EL (cell line): ENCODE measurements at regions not wholly inside any gene's neighbourhood (a gene's known extent, or its start where the extent isn't known, plus 50 kb on each side); places are given as distances from the start of the nearest gene placed in this dataset.

Experiments used
- DNase-seq: peaks from one replicate; pipeline ENCODE4 v3.0.0-alpha.2; 2016

DNA sequence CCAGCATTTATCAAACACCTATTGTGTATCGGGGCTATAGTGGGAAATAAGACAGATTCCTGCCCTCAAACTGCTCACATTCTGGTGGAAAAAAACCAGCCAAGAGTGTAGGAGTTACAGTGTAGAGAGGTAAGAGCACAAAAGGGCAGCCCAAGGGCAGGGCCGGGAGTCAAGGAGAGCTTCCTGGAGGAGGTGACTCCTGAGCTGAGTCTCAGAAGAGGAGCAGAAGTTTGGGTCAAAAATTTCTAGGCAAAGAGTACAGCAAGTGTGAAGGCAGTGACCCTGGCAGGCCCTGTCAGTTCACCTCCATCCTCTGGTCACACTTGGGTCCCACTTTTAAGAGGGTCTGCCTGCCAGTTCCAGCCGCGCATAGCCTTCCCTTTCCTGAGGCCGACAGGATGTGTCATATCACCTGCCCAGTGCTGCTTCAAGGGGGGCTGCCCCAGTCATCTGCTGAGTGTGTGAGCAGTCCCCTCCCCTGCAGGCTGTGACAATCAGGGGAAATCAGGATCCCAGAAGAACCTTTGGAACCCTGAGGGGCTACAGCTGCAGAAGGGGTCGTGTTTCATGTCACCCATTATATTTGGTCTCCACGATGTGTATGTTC lies 118.4 kb downstream of the GLI2 start:
- no peak for DNase-seq

DNA sequence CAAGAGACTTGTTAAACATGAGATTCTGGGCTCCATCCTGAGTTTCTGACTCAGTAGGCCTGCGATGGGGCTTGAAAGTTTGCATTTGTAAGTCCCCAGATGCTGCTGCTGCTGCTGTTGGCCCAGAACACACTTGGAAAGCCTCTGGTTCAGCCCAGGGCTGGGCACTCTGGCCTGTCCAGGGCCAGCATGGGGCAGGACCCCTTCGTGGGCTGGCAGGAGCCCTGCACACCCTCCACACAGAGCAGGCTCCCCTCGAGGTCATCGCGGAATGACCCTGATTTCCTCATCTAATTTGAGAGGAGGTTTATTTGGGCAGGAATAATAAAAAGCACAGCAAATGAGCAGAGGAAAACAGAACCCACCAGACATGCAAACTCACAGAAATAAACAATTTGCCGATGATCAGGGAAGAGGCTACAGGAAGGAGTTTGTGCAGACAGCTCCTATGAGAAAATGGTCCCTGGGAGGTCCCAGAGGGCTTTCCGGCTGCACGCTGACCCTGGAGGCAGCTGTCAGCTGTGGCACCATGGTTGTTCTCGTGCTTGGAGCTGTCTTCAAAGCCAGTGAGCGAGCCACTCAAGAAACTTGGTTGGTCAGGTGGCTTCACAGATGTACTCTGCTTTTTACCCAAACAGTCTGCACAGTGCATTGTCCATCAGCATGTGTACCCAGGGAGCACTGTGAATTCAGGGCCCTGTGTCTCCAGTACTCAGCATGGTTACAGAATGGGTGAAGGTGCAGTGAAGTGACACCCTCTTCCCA lies 119.3 kb downstream of the GLI2 start:
- no peak for DNase-seq

- no peak for DNase-seq
These were observed 120.3 kb downstream of the GLI2 start for GRCh38 chr2:120855855-120856405.

GRCh38 chr2:120856421-120856862 lies 120.8 kb downstream of the GLI2 start:
- peak; percentile 59 for DNase-seq

DNA sequence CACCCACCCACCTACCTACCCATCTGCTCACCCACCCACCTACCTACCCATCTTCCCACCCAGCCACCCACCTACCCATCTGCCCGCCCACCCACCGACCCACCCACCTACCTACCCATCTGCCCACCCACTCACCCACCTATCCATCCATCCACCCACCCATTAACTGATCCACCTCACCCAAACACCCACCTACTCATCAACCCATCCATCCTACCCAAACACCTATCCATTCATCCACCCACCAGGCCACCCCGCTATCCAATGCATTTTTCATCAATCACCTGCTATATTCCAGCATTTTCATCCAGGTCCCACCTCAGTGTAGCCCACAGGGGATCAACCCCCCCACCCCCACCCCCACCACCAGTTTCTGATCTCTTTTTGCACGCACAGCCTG lies 121.8 kb downstream of the GLI2 start:
- no peak for DNase-seq

DNA sequence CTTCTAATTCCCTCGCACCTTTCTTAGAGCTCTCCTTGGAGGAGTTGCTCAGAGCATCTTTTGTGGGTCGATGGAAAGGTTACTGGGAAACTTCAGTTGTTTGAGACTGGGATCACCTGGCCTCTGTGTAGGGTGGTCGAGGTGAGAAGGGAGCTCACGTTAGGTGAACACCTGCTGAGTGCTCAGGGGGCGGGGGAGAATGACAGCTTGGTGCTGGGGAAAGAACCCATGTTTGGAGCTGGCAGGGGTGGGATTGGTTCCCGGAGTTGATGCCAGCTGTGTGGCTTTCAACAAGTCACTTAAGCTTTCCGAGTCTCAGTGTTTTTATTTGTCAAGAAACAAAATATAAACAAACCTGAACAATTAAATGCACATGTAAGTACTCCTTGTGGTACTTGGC lies 122.3 kb downstream of the GLI2 start:
- DNase-seq: no peak

DNA sequence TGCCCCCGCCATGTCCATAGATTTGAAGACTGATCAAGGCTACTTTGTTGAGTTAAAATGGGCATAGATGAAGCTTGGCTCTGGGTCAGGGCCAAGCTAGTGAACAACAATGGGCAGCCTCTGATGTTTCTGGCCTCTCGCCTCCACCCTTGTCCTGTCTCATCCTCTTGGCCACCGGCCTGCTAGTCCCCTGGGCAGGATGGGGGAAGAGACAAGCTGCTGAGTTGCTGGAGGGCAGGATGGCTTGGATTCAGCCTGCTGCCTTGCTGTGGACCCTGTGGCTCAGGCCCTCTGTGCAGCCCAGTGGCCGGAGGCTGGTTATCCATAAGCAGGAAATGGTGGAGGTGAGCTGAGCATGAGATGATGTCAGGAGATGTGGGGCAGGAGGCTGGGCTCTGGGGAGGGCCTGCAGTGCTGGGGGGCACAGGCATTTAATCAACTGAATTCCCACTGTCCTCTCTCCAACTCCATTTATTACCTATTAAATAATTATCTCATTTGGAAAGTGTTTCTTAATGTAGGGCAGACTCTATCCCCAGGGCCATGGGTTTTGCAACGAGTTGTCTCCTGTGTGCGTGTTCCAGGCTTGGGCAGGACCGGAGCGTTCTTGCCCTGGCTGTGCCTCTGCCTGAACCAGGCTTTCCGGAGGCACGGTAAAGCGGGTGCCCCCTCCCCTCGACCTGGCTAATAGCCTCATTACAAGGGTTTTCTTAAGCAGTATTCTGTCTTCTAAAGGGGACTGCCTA lies 122.9 kb downstream of the GLI2 start:
- peak; percentile 23 for DNase-seq

- DNase-seq: no peak
These were observed 123.5 kb downstream of the GLI2 start for GRCh38 chr2:120859128-120859527.

- DNase-seq: no peak
These were observed 124.3 kb downstream of the GLI2 start for GRCh38 chr2:120859814-120860578.

DNA sequence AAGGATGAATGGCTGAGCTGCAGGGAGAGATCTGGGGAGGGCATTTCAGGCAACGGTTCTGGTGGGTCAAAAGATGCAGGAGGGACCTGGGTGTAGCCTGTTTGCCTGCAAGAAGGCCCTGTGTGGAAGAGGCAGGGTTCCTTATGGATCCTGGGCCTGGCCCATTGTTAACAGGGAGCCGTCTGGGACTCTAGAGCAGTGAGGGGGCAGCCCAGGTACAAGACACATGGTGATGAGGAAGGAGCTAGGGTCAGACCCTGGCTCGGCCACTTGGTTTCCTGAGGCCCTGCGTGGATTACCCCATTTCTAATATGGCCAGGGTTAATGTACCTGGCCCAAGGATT lies 124.9 kb downstream of the GLI2 start:
- DNase-seq: no peak

DNA sequence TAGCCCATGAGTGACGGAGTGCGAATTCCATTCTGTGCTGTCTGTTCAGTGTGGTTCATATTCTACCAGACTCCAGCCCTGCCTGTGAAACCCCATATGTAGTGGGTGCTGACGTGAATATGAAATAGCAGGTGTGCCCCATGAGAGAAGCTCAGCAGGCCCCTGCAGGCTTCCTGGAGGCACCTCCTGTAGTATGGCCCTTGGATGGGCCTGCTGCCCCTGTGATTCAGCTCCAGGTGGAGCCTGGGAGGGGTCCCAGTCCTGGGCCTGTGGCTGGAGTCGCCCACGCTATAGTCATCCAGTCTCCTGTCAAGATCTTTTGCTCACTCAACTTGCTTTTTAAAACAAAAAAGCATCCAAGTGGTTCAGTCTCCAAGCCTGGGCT lies 125.5 kb downstream of the GLI2 start:
- no peak for DNase-seq

GRCh38 chr2:120861576-120862191 lies 126.0 kb downstream of the GLI2 start:
- no peak for DNase-seq

DNA sequence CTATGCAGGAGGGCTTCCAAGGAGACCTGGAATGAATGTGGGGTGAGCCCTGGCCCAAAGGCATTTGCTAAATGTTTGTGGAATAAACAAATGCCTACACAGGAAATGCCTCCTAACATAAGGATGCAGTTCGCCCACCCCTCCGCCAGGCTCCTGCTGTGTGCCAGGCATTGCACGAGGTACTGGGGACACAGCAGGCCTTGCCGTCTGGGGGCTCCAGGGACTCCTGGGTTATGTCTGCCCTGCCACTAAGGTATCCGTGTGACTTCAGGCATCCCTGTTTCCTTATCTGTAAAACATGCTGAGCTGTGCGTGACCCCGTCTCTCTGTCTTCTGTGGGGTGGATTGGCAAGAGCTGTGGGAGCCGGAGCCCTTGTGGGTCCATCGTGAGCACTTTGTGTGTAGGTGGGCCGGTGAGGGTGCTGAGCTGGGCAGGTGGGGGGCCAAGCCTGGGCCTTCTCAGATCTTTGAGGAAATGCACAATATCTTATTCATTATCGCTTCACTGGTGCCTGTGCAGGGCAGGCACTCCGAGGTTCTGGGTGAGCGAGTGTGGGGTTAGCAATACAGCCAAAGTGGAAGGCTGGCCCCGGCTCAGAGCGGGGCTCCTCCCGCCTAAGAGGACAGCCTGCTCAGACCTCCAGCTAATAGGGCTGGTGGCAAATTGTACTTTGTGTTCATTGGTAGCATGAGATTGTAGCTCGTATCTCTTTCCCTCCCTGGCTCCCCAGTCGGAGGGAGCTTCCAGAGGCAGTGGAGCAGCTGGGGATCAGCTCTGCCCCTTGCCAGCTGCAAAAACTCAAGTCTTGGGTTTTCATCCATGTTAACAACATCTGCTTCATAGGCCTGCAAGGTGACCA lies 126.8 kb downstream of the GLI2 start:
- no peak for DNase-seq

DNA sequence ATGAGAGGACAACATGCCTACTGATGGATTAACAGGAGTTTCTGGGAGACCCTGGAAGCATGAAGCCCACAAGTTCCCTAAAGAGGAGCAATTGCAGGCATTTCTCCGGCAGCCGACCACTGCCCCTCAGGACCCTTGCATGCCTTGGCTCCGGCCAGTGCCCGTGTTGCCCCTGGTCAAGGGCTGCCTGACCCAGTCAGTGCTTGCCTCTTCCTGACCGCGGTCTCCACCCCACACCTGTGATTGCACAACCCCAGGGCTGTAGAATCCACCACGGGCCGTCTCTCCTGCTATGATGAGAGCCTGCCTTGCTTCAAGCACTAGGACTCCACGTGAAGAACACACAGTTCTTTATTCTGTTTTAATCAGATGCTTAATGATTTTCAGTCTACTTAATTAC lies 127.5 kb downstream of the GLI2 start:
- no peak for DNase-seq

DNA sequence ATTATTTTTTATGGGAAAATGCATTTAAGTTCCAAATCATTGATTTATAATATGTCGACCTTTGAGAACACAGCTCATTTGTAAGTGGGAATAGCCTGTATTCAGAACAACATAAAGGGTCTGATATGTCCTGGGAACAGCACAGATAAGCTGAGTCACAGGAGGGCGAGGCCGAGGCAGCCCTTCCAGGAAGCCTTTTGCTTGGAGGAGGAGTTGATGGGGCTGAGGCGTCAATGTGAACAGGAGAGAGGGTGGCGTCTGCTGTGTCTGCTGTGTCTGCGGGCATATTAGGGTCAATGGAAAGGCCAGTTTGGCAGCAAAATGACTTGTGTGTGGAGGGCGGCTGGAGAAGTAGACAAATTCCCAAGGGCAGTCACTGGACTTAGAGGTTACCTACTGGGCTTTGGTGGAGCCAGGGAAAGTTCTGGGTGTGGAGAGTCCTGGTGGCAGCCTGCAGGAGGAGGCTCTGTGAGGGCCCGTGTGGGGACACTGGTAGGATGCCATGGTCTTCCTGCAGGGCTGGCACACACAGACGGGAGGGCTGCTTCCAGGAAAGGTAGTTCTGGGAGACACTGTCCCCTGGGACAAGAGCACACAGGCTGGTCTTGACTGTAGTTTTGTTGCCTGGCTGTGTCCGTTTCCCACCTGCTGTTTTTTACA lies 128.1 kb downstream of the GLI2 start:
- peak; percentile 71 for DNase-seq

DNA sequence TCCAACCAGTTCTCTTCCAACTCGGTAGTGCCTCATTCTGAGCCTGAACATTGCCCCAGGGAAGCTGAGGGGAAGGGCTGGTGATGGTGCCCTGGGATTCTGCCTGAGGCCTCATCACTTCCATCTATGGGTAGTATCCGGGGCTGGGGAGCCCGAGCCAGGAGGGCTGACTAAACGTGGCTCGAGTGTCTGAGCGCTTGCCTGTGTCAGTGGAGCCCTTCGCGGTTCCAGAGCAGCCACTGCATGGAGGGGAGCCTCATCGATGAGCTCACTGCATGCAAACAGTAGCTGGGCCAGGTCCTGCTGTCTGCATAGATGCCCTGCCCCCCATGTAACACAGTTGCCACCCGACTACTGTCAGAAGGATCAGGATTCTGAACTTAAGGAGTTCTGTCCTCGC lies 129.3 kb downstream of the GLI2 start:
- peak; percentile 83 for DNase-seq

DNA sequence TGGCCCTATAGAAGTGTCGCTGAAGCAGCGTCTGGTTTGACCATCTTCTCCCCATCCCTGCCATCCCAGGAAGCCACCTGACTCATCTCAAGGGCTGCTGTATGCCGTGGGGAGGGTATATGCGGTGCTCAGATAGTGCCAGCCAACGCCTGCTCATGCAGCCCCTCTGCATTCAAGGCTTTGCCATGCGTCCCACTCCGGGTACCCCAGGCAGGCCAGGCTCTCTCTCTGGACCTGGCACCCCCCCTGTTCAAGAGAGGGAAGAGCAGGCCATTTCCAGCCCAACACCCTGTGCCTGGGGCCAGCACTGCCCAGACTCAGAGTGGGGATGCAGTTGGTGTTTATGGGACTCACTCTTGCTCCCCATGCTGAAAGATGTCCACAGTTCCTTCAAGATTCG lies 130.0 kb downstream of the GLI2 start:
- DNase-seq: no peak

- DNase-seq: no peak
These were observed 130.4 kb downstream of the GLI2 start for GRCh38 chr2:120866071-120866470.

GRCh38 chr2:120866483-120867140 lies 130.9 kb downstream of the GLI2 start:
- no peak for DNase-seq
